ENCODE measurements at regions not wholly inside any gene's neighbourhood (a gene's known extent, or its start where the extent isn't known, plus 50 kb on each side); places are given as distances from the start of the nearest gene placed in this dataset.

DNA sequence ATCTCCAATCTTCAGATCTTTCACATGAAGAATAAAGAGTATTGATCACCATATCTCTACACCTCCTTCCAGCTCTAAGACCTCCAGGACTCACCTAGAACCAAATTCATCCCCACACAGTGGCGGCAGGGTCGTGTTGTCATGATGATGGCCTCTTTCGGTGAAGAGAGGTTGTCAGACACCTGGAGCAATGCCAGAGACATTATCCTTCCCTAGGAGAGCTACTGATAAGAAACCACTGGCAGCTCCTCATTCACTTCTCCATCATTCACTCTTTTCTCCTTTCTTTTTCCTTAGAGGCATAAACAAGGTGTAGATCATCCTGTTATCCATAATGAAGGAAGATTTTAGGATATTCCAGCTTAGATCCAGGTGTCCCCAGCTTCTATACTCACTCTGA is 197.9 kb upstream of the TNP1 start:
- TF ChIP-seq, protein P1, sequence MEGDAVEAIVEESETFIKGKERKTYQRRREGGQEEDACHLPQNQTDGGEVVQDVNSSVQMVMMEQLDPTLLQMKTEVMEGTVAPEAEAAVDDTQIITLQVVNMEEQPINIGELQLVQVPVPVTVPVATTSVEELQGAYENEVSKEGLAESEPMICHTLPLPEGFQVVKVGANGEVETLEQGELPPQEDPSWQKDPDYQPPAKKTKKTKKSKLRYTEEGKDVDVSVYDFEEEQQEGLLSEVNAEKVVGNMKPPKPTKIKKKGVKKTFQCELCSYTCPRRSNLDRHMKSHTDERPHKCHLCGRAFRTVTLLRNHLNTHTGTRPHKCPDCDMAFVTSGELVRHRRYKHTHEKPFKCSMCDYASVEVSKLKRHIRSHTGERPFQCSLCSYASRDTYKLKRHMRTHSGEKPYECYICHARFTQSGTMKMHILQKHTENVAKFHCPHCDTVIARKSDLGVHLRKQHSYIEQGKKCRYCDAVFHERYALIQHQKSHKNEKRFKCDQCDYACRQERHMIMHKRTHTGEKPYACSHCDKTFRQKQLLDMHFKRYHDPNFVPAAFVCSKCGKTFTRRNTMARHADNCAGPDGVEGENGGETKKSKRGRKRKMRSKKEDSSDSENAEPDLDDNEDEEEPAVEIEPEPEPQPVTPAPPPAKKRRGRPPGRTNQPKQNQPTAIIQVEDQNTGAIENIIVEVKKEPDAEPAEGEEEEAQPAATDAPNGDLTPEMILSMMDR (IDR thresholded peaks at IDR 0.05) = no peak
- no peak for DNase-seq
- Histone ChIP-seq H3K4me3 (no peak overlapping the region), H3K27ac (no peak overlapping the region), H3K4me1 (peaks cover 3% of the 10 kb centered on the region), H3K9me3 (no peaks in the 10 kb centered on the region), H3K36me3 (ENCODE audit: insufficient read depth in 1 of 2, low read depth in 1 of 2) (no peaks in the 10 kb centered on the region), H3K27me3 (ENCODE audit: insufficient read depth in 3 of 3, low read length in 2 of 3) (no peaks in the 10 kb centered on the region)
- intact Hi-C loops (cut with DNase I) = no loop called here
- 93 to 96% (median 95%) methylated on average over 3 of the region's 3 CpGs for WGBS, 3 donors
- ATAC-seq = no peak

DNA sequence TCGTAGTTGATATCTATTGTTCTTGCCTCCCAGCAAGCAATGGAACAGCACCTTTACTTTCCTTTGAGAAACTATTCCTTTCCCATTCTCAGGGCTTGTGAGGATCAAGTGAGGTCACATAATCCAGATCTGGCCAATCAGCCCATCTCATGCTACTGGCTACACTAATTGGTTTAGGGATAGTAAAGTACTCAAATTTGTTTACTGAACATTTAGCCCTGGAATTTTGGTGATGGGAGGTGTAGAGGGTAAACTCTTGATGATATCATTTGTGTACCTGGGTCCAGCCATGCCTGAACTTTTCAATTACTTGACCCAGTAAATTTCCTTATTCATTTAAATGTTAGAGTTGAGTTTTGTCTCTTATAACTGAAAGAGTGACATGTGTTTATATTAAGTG is 195.8 kb upstream of the TNP1 start:
- Histone ChIP-seq H3K4me1 (peaks cover 3% of the 10 kb centered on the region), H3K9me3 (no peaks in the 10 kb centered on the region), H3K27ac (no peak overlapping the region), H3K27me3 (ENCODE audit: insufficient read depth in 3 of 3, low read length in 2 of 3) (no peaks in the 10 kb centered on the region), H3K4me3 (no peak overlapping the region), H3K36me3 (ENCODE audit: insufficient read depth in 1 of 2, low read depth in 1 of 2) (no peaks in the 10 kb centered on the region)
- no peak for ATAC-seq
- 68 to 89% (median 81%) methylated on average over 1 of the region's 1 CpG for WGBS, 3 donors
- TF ChIP-seq, protein P1 (IDR thresholded peaks at IDR 0.05) = no peak
- no peak for DNase-seq
- intact Hi-C loops (cut with DNase I) = no loop called here

DNA sequence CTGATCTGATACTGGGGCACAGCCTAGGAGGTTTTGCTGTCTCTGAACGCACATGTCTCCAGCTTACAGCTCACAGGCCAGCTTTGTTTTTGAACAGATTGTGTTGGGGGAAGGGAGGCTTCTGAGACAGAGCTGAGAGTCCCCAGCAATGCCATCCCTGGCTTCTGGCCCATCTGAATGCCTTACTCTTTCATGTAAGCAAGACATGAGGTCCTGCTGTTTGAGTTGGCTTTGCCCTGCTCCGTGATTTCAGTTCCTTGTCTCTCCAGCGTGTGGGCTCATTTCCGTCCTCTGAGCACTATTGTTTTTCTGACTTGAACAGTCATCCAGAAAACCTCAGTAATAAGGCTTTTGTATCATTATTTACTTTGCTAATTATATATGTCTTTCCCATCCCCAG is 194.9 kb upstream of the TNP1 start:
- H3K27ac ChIP-seq = no peak overlapping the region
- H3K27me3 ChIP-seq (ENCODE audit: insufficient read depth in 3 of 3, low read length in 2 of 3) = no peaks in the 10 kb centered on the region
- WGBS, 3 donors = 65 to 75% (median 66%) methylated on average over 4 of the region's 4 CpGs
- DNase-seq (no peak), ATAC-seq (no peak)
- intact Hi-C loops (cut with DNase I) = no loop called here
- TF ChIP-seq, protein P1 (IDR thresholded peaks at IDR 0.05) = no peak
- H3K4me3 ChIP-seq = no peak overlapping the region
- H3K36me3 ChIP-seq (ENCODE audit: insufficient read depth in 1 of 2, low read depth in 1 of 2) = no peaks in the 10 kb centered on the region
- no peaks in the 10 kb centered on the region for H3K9me3 ChIP-seq
- H3K4me1 ChIP-seq = peaks cover 3% of the 10 kb centered on the region

DNA sequence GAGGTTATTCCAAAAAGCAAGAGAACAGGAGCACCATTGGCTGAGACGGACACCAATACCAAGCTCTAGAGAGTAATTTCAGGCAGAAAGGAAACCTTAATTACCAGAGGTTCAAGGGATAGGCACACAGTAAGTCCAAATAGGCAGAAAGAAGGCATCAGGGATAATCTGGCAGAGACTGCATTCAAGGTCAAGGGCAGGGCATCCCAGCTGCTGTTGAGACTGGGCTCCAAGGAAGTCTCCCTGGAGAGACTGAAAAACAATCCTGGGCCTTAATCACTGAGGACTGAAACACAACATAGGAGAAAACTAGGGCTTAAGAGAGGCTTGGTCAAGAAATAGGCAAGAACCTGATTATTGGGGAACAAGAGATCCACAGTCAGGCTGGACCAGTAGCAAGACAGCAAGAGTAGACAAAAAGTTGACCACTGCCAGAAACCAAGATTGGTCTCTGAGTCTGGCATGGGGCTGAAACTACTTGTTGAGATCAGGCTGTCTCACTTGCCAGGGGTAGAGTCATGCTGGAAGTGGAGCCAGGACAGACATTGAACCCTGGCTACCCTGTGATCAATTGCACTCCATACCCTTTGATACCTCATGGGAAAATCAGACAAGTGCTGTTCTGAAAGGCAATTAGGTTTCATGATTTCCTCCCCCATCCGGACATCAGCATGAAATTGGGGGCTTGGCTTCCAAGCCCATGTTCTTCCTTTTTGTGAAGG is 193.2 kb upstream of the TNP1 start:
- no peak overlapping the region for H3K27ac ChIP-seq
- DNase-seq (no peak), ATAC-seq (no peak)
- H3K4me3 ChIP-seq = no peak overlapping the region
- 69 to 87% (median 76%) methylated on average over 2 of the region's 2 CpGs for WGBS, 3 donors
- intact Hi-C loops (cut with DNase I) = no loop called here
- no peaks in the 10 kb centered on the region for H3K4me1 ChIP-seq
- peaks cover 0 to 2% (median 0%) of the 10 kb centered on the region in 3 donors for H3K27me3 ChIP-seq (ENCODE audit: insufficient read depth in 3 of 3, low read length in 2 of 3)
- TF ChIP-seq, protein P1 (IDR thresholded peaks at IDR 0.05) = no peak
- H3K36me3 ChIP-seq (ENCODE audit: insufficient read depth in 1 of 2, low read depth in 1 of 2) = no peaks in the 10 kb centered on the region
- H3K9me3 ChIP-seq = no peaks in the 10 kb centered on the region

DNA sequence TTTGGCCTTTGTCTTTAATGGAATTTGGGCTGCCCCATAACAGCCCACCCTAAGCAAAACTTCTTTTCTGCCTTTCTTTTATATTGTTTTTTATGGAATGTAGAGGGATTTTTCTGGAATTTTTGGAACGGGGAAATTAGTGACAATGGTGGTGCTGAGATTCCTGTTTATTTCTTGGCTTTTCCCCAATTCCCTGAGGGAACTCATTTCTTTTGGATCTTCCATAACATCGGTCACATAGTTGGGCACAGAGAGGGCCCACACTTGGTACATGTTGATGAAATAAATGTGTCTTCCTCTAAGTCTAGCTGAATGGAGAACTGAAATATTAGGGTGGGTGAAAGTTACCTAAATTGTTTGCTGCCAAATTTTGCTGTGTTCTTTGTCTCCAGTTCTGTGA is 191.6 kb upstream of the TNP1 start:
- H3K36me3 ChIP-seq (ENCODE audit: insufficient read depth in 1 of 2, low read depth in 1 of 2) = no peaks in the 10 kb centered on the region
- no peak overlapping the region for H3K4me3 ChIP-seq
- intact Hi-C loops (cut with DNase I) = no loop called here
- peaks cover 0 to 2% (median 0%) of the 10 kb centered on the region in 3 donors for H3K27me3 ChIP-seq (ENCODE audit: insufficient read depth in 3 of 3, low read length in 2 of 3)
- TF ChIP-seq, protein P1 (IDR thresholded peaks at IDR 0.05) = no peak
- ATAC-seq = no peak
- DNase-seq = no peak
- H3K4me1 ChIP-seq = no peaks in the 10 kb centered on the region
- H3K27ac ChIP-seq = no peak overlapping the region
- WGBS, 3 donors = 70 to 78% (median 72%) methylated on average over 2 of the region's 2 CpGs
- H3K9me3 ChIP-seq = no peaks in the 10 kb centered on the region

Data from psoas muscle (tissue), 7 donors.